ENCODE measurements at regions not wholly inside any gene's neighbourhood (a gene's known extent, or its start where the extent isn't known, plus 50 kb on each side); places are given as distances from the start of the nearest gene placed in this dataset.

GRCh38 chr1:214209260-214209808, 71.6 kb upstream of the SMYD2 start:
- DNase-seq = no peak

- DNase-seq = no peak
These were observed 67.8 kb upstream of the SMYD2 start for GRCh38 chr1:214213136-214213535.

GRCh38 chr1:214214851-214215250, 66.1 kb upstream of the SMYD2 start:
- no peak for DNase-seq

- DNase-seq = no peak
These were observed 65.4 kb upstream of the SMYD2 start for GRCh38 chr1:214215583-214215982.

- no peak for DNase-seq
These were observed 64.9 kb upstream of the SMYD2 start for GRCh38 chr1:214216021-214216420.

- no peak for DNase-seq
These were observed 64.2 kb upstream of the SMYD2 start for GRCh38 chr1:214216779-214217178.

- no peak for DNase-seq
These were observed 61.1 kb upstream of the SMYD2 start for GRCh38 chr1:214219902-214220301.

GRCh38 chr1:214220891-214221290, 60.1 kb upstream of the SMYD2 start:
- DNase-seq = no peak

GRCh38 chr1:214224611-214225354, 56.2 kb upstream of the SMYD2 start:
- DNase-seq = no peak

- no peak for DNase-seq
These were observed 52.0 kb upstream of the SMYD2 start for GRCh38 chr1:214228976-214229375.

GRCh38 chr1:214229736-214230135, 51.2 kb upstream of the SMYD2 start:
- no peak for DNase-seq
